Colon (tissue), 2 donors: ENCODE measurements at regions not wholly inside any gene's neighbourhood (a gene's known extent, or its start where the extent isn't known, plus 50 kb on each side); places are given as distances from the start of the nearest gene placed in this dataset.

Experiments
- FAIRE-seq: peaks from 2 replicates; lab custom pipeline; 2012; peaks lifted over from hg19 to GRCh38; lab: Jason Lieb, UNC
- donor health status: control.
- donor health status: control.

DNA sequence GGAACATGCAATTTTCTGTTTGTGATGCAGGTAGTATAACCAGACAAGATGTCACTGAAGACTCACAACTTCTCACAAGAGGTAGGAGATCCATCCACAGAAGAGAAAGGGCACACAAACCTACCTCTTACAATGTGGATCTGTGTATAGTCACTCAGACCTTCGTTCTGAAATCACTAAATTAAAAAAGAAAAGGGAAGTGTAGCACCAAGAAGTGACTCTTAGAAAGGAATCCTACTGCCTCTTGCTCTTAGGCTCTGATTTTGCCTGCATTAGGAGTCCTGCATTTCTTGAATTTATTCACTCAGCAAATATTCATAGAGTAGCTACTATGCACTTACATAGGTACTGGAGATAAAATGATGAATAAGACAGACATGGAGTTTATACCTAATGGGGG is 347.6 kb downstream of the BMP4 start:
- FAIRE-seq: no peak

DNA sequence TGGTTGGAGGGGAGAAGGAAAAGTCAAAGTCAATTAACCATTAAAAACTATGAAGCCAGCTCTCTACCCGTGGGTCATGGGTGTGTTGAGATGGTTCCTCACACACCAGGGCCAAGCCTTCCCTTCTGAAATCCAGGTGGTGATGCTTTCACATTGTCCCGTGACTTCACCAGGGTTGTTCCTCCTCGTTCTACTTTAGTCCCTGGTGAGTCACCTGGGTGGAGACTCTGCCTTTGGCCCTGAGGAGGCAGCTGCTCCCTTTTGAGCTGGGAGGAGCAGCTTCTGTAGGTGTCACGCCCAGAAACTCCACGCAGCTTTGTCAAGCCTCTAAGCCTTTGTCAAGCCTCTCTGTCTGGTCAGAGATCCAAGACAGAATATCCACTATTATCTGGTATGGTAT is 348.3 kb downstream of the BMP4 start:
- no peak for FAIRE-seq

GRCh38 chr14:53606203-53606602 is 350.4 kb downstream of the BMP4 start:
- FAIRE-seq: no peak

DNA sequence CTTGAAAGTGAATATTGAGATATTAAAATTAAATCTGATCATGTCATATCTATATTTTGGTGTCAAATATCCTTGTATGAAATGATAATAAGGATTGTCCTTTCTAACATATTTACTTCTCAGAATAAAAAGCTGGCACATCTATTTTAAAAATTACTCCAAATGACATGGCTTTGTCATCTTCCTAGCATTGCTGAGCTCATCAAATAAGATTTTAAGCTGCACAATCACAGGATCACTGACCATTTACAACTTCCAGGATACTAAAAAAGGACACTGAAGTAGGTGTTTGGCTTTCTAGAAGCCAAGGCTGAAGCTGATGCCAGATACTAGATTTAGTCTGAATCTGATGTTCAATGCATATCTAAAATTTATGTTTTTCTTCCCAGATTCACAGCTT is 351.1 kb downstream of the BMP4 start:
- no peak for FAIRE-seq

DNA sequence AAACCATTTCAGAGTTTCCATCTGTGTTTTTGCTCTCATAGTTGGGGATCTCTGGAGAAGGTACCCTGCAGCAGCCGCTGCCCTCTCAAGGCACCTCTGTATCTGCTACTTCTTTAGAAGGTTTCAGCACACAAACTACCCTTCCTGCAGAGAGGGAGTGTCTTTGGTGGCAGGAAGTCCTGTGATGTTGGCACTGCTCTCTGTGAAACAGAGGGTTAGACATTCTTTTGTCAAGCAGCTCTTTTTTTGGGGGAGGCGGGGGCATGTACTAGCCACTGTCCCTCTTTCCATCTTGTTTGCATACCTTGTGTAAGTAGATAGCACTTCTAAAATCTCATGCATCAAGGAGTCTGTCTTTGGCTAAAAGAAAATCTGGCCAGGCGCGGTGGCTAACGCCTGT is 352.6 kb downstream of the BMP4 start:
- no peak for FAIRE-seq

DNA sequence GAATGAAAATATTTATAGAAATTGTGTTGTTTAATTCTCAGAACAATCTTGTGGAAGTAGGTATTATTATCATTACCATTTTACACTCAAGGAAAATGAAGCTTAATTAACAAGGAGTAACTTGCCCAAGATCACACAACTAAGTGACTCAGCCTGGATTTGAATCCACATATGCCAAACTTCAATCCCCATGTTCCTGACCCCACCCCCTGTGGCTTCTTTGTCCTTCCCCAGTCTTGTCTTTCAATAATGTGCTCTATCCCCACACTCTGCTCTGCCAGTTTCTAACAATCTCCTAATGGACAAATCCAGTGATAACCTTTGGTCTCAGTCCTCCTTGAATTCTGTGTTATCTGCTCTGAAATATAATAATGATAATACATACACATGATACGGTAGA is 355.2 kb downstream of the BMP4 start:
- FAIRE-seq: no peak

GRCh38 chr14:53599221-53599945 is 357.2 kb downstream of the BMP4 start:
- no peak for FAIRE-seq

DNA sequence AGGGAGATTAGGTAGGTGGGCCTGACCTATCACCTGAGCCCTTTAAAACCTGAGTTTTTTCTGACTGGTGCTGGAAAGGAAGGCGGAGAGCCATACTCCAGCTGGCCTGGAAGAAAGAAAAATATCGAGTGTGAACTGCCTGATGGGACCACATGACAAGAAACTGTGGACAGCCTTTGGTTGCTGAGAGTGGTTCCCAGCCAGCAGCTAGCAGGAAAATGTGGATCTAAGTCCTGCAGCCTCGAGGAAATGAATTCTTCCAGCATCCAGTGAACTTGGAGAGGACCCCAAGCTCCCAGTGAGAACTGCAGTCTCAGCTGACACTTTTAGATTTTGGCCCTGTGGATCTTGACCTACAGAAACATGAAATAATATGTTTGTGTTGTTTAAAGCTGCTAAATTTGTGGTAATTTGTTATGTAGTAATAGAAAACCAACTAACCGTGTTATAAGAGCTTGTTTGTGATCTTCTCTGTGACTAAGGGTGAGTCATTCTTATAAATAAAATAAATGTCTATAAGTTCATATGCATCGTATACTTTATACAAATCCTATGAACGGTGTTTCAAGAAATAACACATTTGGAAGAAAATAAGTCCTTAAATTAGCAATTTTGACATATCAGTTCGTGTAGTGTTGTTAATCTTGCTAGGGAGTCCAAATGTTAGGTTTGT is 359.6 kb downstream of the BMP4 start:
- FAIRE-seq: no peak

DNA sequence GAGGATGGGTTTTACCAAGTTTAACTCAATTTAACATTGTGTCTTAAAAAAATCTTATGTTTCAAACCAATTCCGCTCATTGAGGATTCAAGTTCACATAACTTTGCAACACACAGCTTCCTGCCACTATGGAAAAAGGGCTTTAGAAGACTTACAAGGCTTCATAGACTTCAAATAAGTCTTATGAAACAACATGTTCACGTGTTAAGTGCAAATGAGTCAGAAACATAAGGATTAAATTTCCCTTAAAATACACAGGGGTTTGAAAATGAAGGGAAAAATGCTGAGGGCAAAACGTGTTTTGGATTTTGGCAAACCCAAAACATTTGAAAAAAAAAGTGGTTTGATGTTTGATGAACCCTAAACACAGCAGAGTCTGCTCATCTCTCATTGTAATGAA is 364.8 kb downstream of the BMP4 start:
- no peak for FAIRE-seq

GRCh38 chr14:53581504-53581903 is 375.1 kb downstream of the BMP4 start:
- no peak for FAIRE-seq

GRCh38 chr14:53571641-53572328 is 384.8 kb downstream of the BMP4 start:
- no peak for FAIRE-seq

DNA sequence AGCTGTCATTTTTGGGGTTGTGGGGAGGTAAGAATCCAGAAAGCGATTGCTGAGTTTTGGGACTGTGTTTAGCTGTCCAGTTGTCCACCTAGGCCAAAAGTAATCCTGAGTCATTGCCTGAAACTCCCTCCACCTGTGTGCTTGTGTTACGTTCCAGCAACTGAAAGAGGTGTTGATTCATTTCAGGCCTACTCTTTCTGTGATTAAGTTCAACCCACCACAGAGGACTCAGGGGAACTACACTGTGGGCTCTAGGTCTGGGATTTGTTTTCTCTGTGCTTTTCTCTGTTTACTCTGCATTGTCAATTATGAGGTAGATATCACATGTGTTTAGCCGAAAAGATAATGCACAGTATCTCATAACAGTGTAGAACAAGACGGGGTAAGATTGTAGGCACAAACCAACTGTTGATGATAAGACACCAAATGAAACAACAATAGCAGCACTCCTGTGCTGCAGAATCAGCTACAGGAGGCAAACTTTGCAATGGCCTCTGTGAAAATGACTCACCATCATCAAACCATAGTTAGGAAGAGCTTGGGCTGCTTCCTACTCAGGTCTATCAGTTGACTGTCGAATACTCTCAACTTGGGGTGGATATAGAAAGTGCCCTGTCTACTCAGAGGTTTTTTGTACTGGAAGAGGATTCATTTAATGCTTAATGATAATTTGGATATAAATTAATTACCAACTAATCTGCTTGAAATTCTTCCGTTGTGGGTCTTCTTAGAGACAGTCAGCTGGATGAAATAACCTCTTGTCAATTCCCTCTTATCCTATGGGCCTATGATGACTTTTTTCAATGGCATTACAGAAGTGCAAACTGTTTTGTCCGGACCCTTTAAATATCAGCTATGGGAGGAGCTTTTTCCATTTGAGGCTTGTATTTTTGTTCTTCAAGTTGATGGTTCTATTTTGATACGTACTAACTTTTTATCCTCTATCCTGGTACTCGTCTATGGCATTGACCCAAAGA is 385.9 kb downstream of the BMP4 start:
- FAIRE-seq: no peak

GRCh38 chr14:53569446-53569845 is 387.2 kb downstream of the BMP4 start:
- FAIRE-seq: no peak

GRCh38 chr14:53567236-53567780 is 389.3 kb downstream of the BMP4 start:
- no peak for FAIRE-seq

DNA sequence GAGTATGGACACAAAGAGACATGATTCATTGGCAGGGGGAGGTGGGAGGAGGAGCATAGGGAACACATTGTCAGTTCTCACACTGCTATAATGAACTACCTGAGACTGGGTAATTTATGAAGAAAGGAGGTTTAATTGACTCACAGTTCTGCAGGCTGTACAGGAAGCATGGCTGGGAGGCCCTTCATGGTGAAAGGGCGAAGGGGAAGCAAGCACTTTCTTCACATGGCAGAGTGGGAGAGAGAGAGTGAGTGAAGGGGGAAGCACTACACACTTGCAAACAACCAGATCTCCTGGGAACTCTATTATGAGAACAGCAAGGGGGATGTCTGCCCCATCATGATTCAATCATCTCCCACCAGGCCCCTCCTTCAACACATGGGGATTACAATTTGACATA is 391.8 kb downstream of the BMP4 start:
- FAIRE-seq: no peak

- FAIRE-seq: no peak
These were observed 393.0 kb downstream of the BMP4 start for GRCh38 chr14:53563628-53564027.

- no peak for FAIRE-seq
These were observed 400.1 kb upstream of the DDHD1 start for GRCh38 chr14:53553221-53553620.

DNA sequence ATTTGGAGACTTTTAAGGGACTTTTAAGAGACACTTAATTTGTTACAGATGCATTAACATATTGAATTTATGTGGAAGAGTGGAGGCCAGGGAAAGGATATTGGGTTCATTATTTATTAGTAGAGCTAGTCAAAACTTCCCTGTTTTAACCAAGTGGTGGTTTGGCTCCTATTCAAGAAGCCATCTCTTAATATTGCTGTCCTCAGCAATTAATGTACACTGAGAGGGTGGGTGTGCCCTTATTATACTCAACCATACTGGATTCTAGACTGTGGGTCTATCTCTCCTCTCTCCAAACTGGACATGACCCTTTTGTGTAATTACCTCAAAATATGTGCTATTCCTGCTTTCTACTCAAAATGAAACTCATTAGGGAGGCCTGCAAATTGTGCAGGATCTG is 398.7 kb upstream of the DDHD1 start:
- no peak for FAIRE-seq

- FAIRE-seq: no peak
These were observed 397.7 kb upstream of the DDHD1 start for GRCh38 chr14:53550776-53551175.

GRCh38 chr14:53549956-53550355 is 396.8 kb upstream of the DDHD1 start:
- FAIRE-seq: no peak

DNA sequence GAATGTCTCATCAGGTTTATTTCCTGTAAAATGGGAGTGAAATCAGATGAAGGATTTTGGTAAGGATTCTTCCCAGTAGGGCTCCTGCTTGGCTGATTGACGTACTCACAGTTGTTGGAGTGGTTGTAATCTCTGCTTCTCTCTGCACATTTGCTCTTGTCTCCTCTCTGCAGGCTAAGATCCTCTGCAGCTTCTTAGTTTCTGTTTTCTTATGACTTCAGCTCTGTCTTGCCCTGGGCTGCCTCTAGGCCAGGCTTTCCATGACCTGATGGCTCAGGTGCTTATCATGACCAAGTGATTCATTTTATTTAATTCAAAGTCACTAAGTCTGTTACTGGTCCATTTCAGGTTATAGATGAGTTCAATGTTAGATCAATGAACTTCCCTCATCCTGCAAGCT is 394.5 kb upstream of the DDHD1 start:
- FAIRE-seq: no peak

DNA sequence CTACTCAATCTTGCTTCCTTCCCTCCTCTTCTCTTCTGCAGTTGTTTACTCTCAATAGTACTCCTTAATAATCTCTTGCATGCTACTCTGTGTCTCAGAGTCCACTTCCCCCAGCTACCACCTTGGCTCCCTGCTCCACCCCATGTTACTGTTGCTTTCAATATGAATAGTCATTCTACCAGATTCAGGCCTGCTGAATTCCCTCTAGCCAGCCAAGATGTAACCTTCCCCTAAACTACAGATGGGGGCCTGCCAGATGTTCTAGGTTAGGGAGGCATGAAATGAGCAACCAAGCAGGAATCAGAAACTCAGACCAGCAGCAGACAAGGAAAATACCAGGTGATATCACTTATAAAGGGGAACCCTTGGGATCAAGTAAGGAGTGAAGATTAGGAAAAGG is 392.1 kb upstream of the DDHD1 start:
- no peak for FAIRE-seq
